ENCODE measurements at regions not wholly inside any gene's neighbourhood (a gene's known extent, or its start where the extent isn't known, plus 50 kb on each side); places are given as distances from the start of the nearest gene placed in this dataset.

DNA sequence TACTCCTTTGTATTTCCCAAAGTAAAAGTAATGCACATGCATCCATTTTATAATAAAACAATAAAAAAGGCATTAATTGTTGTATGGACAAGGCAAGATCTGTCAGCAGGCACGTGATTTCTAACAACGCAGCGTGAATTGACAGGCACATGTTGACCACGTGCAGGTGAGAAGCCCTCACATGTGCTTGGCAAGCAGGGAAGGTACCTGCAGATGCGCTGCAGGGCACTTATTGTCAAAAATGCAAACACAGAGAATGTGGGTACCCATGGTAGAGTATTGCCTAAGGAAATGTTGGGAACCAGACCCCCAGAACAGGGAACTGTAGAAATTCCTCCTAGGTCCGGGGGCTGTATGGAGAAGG, 515.0 kb upstream of the HS6ST1 start:
- TF ChIP-seq, protein P1, sequence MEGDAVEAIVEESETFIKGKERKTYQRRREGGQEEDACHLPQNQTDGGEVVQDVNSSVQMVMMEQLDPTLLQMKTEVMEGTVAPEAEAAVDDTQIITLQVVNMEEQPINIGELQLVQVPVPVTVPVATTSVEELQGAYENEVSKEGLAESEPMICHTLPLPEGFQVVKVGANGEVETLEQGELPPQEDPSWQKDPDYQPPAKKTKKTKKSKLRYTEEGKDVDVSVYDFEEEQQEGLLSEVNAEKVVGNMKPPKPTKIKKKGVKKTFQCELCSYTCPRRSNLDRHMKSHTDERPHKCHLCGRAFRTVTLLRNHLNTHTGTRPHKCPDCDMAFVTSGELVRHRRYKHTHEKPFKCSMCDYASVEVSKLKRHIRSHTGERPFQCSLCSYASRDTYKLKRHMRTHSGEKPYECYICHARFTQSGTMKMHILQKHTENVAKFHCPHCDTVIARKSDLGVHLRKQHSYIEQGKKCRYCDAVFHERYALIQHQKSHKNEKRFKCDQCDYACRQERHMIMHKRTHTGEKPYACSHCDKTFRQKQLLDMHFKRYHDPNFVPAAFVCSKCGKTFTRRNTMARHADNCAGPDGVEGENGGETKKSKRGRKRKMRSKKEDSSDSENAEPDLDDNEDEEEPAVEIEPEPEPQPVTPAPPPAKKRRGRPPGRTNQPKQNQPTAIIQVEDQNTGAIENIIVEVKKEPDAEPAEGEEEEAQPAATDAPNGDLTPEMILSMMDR (IDR thresholded peaks at IDR 0.05): no peak
- TF ChIP-seq POLR2A (IDR thresholded peaks at IDR 0.05): no peak
